HG03159 (cell line): ENCODE measurements at regions not wholly inside any gene's neighbourhood (a gene's known extent, or its start where the extent isn't known, plus 50 kb on each side); places are given as distances from the start of the nearest gene placed in this dataset.

Source experiments
- ATAC-seq: cut with Tn5 transposase; IDR thresholded peaks from one replicate; pipeline ENCODE4 v1.9.1; 2021; ENCODE audit warnings: mild to moderate bottlenecking, moderate library complexity; ENCODE audit not compliant: unreplicated experiment

DNA sequence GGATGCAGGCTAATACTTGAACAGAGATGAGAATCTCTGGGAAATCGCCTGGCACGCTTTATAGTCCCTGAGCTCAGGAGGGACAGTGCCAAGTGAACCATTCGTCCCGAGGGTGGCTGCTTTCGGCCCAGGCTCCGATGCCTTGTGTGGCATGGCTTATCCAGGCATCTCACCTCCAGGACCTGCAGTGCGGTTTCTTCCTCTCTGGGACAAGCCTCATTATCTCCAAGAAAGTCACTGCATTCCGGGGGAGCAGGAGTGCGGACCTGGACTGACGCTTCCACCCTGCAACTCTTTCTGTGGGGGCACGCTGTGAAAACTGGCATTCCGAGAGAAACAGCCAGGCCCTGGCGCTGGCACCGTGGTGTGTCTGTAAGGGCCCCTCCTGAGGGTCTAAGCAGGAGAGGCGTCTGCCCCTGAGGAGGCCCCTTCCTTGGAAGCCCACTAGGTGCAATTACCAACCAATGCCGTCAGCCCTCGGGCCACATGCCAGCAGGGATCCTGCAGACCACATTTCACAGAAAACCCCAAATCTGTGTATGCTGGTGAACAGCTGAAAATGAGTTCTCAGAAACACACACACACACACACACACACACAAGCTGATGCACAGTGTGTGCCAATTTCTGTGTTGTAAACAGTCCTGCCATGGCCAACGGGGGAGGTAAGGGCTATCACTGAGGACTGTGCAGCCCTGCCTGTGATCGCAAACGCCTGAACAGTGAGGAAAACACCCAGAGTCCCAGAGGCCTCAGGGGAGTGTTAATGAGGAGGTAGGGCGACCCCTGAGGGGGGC, 351.9 kb upstream of the SALL3 start:
- ATAC-seq: no peak

- ATAC-seq: no peak
Measured at GRCh38 chr18:78629426-78629825, 350.2 kb upstream of the SALL3 start.

DNA sequence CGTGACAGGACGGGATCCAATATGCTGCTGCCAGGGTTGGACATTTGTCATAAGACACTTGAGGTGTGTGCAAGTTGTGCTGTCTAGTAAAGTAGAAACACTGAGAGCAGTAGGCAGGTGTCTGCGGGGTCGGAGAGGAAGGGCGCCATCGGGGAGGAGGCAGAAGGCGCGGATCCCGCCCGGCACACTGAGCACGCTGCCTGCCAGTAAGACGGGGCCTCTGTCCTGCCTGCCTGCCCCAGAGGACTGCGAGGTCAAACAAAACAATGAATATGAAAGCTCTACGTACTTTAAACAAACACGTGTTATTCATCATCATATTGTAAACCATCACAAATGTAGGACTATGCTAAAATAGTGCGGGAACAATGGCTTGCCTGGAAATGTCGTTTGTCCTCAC, 349.3 kb upstream of the SALL3 start:
- no peak for ATAC-seq

DNA sequence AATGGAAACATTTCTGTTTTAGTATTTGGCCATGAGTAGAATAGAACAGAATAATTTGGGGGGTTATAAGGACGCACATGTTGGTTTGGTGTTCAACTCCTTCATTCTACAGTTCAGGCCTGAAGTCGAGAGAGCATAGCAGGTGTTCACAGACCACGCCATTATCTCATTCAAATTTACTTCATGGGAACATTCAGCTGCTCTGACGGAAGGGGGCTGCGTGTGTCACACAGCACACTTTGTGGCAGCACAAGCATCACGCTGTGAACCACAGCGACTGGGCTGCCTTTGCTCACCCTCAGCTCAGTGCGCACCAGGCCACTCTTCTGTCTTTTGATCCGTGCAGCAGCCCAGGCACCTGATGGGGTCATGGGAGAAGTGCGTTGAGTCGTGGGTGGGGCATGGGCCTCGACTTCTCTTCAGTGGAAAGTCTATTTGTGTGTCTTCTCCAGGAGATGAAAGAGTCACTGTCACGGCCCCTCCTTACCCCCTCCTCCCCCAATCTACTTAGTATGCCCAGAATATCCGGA, 348.6 kb upstream of the SALL3 start:
- ATAC-seq: no peak

DNA sequence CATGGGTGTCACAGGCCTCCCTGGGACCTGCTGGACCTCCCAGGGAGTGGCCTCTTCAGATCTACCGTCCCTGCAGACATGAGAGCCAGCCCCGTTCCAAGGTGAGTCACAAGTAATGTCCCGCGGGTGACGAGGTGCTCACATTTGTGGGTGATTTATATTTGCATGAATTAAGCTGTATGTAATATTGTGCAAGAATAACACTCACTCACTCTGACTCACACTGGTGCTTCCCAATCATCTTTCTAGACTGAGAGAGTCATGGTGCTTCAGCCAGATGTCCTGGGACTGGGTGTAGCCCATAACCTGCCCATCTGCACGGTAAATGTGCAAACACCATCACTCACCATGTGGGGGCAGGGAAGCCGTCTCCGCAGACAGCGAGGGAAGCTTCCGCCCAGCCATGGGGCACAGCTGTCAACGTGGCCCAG, 347.5 kb upstream of the SALL3 start:
- ATAC-seq: no peak

DNA sequence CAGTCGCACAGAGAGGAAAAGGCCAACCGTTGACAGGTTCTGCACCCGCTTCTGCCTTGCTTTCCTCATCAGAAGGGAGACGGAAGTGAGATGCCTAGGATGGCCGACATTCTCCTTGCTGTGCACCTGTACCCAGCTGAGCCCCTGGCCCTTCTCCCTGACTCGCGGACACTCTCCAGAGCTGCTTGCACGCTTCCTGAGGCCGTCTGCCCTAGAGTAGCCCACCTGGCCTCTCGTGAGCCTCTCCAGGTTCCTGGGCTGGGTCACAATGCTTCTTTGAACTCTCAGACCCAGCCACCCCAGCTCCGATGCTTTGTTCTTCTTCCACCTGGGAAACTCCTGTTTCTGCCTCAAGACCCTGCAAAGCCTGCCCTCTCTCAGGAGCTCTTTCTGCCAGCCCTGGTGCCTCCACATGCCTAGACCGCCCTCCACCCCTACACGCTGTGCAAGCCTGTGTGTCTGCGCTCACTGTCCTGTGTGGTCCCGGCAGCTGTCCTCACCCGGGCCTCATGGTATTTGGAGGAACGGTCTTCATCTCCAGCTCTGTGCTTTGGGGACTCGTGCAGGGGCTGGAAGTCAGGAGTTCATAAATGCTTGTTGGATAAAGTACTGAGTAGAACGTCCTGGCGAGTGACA, 345.4 kb upstream of the SALL3 start:
- no peak for ATAC-seq

DNA sequence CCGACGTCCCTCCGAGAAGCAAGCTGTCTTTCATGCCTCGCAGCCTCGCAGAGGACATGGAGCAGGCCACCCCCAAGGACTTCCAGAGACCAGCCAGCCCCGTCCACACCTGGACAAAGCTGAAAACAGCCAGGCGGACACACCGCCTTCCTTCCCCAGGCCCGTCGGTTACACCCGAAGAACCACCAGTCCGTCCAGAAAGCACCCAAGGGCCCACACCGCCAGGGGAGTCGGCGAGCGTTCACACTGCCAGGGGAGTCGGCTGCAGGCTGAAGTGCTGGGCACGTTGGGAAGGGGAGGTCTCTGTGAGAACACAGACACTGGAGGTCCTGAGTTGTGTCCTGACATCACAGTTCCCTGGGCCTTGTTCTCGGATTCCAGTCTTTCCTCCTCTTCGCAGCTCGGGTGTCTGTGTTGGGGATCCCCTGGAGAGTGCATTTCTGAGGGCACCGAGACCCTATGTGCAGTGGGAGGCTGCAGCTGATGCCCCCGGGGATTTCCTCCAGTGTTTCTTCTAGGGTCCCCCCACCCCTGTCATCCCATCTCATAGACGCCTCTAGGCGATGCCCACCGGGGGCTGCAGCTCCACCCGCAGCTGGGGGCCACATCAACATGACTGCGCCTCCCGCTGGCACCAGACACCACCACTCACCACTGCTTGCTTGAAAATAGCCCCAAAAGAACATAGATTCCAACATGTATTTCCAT, 344.4 kb upstream of the SALL3 start:
- no peak for ATAC-seq

GRCh38 chr18:78636260-78636659, 343.4 kb upstream of the SALL3 start:
- ATAC-seq: no peak

DNA sequence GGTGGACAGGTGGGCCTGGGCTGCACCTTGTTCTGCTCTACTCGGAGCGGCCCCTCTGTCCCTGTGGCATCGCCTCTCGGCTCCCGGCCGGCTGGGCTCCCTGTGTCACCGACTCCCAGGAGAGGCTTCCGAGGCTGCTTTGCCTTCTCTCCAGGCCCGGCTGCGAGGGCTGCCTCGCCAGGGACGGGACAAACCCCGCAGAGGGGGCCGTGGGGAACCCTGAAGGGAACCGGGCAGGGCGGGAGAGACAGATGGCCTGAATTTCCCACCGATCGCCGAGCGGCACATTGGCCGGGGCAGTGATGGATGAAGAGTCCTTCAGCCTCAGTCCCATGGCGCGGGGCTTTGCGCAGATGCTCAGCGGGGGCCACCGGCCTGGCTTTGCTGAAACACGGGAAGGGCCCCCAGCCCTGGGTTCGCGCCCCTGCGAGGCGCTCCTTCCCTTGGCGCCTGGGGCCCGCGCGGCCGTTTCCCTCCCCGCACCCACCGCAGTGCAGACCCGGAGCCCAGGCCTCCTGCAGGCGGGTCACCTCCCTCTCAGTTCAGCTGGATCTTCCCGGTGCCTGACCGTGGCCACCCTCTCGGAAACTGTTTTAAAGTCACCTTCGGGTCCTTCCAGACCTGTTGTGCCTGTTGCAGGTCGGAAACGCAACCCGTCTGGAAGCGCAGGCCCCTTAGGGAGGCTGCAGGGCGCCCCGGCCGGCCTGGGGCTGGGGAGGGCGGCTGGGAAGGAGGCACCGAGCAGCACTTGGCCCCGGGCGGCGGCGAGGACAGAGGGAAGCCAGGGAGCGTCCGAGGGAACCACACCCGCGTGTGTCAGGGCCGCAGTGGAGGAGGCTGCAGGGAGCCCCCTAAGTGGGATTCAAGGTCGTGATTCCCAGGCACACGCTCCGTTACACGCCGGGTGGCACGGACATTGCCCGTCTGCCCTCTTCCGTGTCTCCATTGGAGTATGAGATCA, 341.9 kb upstream of the SALL3 start:
- no peak for ATAC-seq

- ATAC-seq: no peak
Measured at GRCh38 chr18:78639006-78639950, 340.3 kb upstream of the SALL3 start.

DNA sequence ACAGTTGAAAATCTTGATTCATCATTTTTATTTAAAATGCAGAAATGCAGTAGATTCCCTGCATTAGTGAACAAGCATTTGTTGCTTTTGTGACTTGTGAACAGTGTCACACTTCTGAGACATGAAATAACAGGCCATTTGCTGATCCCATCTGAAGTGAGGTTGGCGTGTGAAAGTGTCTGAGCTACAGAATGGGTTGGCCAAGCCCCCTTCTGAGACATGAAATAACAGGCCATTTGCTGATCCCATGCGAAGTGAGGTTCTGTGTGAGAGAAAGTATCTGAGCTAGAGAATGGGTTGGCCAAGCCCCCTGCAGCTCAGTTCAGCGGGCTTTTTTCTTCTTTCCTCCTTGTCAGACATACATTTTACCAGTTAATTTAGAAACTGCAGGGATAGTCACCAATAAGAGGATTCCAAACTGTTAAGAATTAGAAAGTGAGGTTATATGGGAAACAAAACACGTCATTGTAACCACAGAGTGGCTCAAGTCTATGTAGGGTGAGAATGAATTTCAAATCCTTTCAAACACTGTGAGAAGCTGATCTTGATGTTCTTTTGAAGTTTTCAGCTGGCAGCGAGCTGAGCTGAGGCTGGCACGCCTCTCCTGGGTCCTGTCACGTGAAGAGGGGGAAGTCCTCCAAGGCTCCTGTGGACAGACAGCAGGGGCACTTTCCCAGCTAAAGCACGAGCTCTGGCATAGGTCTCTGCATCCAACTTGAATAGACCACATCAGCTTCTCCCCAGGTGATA, 339.2 kb upstream of the SALL3 start:
- no peak for ATAC-seq

DNA sequence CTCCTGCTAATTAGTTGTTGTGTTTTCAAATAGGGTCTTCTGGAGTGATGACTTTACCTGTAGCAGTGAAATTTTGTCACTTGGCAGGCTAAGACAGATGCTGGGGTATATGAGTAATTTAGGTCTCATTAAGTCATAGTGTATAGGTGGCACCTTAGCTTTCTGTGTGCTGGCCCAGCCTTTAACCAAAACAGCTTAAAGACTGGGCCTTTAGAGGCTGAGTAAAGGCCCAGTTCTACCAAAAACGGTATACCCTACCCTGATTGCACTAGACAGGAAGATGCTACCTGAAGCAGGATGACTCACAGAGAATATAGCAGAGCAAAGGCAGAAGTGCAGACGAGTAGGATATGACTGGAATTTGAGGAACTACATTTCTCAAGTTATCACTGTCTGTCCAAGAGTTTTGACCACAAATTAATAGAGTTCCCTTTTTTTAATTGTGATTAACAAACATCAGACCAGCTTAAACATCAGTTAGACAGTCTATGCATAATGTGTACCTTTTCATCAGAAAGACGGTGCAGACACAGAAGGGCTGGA, 337.9 kb upstream of the SALL3 start:
- ATAC-seq: no peak

DNA sequence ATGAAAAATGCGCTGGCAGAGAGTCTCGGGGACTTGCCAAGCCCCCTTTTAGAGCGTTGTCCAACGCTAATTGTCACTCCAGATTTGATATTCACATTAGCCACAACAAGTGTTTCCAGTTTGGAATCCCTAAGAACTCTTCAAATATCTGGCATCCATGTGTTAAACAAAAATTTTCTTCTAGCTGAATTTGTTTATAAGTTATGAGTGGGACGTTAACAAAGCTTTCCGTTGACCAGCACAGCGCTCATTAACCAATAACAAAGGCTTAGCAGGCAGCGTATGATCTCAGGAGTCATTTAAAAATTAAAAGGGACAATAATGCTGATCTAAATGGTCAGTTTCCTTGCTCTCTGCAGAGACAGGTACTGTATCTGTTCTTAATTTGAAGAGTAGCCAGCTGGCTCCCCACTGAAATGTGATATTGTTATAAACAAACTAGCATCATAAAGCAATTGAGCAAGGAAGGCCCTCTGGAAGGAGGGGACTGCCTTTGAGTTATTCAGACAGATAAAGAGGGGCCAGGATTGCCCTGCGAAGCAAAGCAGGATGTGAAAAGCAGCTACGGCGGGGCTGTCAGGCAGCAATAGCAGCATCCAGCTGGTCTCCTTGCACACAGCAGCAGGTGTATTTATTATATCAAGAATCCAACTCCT, 337.2 kb upstream of the SALL3 start:
- no peak for ATAC-seq

GRCh38 chr18:78643004-78643403, 336.6 kb upstream of the SALL3 start:
- ATAC-seq: no peak

- ATAC-seq: no peak
Measured at GRCh38 chr18:78643981-78644380, 335.6 kb upstream of the SALL3 start.

- ATAC-seq: no peak
Measured at GRCh38 chr18:78645216-78645615, 334.4 kb upstream of the SALL3 start.

DNA sequence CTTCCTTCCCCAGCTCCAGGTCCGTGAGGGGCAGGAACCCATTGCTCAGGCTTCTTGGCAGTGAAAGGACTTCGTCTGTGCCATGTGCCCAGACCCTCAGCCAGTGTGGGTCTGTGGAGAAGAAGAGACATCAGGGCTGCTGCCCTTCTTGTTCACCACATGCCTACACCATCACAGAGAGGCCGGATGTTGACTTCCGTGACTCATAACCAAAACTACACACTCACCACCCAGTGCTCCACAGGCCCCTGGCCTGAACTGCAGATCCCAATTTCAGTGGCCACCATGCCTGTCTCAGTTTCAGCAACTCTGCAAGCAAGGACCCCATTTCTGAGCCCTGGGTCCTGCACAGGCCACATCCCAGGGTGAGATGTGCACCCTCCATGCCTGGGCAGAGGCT, 332.6 kb upstream of the SALL3 start:
- no peak for ATAC-seq

DNA sequence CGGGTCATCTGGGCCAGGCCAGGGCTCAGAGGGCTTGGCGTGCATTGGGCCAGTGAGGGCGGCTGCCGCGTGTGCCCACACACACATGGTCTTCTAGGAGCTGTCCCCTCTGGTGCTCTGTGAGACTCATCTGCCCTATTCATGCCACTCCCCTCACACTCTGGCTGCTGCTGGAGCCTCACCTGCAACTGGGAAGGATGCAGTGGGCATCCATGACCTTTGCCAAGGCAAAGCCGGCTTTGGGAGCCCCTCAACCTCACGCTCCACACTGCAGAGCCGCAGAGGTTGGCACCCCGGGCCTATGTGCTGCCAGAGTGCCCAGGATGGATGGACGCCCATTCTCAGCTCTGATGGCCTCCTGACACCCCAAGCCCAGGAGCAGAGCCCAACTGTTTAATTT, 330.2 kb upstream of the SALL3 start:
- no peak for ATAC-seq
